ENCODE measurements at regions not wholly inside any gene's neighbourhood (a gene's known extent, or its start where the extent isn't known, plus 50 kb on each side); places are given as distances from the start of the nearest gene placed in this dataset.
A peak's percentile ranks its signal among the peaks of the same experiment; 100 is the strongest.

DNA sequence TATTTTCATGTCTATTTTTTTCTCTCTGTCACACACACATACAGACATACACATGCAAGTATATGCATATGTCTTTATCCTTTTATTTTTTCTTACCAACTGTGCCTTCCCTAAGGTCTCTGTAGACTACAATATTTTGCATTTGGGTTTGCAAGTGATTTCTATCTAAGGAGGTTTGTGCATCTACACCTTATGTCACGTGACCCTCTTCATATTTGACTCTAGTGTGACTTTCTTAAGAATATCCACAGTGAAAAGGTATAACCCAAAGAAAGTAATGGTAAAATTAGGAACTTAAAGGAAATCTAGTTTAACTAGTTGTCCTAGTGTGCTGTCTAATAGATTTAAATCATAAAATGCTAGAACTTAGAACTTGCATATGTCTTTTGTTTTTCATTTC lies 298.8 kb upstream of the LRIG3 start:
- DNase-seq = no peak

DNA sequence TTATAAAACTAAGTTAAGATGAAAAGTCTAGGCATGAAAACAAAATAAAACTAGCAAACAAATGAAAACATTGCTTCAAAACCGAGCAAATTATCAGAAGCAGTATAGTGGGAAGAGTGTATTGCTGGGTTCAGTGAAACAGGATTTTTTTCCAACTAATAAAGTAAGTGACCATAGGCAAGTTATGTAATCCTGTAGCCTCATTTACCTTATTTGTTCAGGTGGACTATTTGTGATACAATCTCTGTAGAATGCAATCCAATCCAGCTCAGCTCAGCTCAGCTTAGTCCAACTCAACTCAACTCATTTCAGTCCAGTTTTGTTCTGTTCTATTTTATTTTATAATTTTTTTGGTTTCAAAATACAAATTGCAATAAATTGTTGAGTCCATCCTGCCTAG lies 276.7 kb upstream of the LRIG3 start:
- DNase-seq = no peak

DNA sequence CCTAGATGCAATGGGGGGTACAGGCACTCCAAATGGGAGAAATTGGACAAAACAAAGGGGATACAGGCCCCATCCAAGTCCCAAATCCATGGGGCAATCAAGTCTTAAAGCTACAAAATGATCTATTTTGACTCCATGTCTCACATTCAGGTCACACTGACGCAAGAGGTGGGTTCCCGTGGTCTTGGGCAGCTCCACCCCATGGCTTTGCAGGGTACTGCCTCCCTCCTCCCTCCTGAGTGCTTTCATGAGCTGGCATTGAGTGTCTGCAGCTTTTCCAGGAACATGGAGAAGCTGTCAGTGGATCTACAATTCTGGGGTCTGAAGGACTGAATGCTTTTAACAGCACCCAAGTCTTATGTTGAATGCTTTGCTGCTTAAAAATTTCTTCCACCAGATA lies 274.5 kb upstream of the LRIG3 start:
- DNase-seq = no peak

DNA sequence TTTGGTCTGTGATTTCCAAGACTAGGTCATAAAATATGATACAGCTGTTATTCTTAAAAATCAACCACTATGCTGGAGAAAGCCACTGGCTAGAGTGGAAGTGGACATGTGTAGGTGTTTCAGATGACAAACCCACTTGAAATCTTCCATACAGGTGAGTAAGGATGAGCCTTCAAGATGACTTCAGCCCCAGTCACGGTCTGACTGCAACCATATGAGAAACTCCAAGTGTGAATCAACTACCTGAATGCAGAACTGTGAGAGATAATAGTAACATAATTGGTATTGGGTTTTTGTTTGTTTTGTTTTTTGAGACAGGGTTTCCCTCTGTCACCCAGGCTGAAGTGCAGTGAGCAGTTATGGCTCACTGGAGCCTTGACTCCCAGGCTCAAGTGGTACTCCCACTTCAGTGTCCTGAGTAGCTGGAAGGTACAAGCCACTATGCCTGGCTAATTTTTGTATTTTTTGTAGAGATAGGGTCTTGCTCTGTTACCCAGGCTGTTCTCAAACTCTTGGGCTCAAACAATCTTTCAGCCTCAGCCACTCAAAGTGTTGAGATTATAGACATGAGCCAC lies 273.3 kb upstream of the LRIG3 start:
- DNase-seq = no peak

DNA sequence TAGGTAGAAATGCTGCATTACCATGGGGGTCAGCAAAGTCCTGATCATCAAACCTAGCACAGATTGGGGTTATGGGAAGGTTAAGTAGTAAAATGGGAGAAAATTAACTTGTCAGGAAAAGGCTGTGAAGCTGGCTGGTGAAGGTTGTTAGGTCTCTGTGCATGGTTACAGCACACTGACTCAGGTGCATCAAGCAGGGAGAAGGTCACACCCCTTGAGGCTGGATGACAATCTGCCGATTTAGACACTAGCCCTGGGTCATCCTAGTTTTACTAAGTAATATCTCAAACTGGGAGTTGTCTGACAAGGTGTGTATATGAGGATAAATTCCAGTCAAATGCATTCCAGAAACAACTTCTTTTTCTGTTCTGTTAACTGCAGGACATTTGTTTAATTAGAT lies 271.1 kb upstream of the LRIG3 start:
- DNase-seq = no peak

DNA sequence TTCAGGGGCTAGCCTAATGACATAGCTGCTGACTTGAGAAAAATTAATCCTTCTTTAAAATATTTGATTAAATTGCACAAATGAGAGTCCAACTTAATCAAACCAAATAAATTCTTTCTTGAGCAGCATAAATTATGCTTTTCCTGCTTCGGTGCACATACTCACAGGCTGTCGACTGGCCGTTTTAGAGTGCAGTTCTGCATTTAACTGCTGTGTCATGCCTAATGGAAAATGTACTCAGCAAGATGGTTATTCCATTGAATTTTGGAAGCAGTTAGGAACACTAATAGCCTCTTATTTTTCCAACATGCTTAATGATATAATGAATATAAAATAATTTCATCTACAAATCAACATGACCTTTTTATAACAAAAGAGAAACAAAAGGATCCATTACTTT lies 266.1 kb upstream of the LRIG3 start:
- no peak for DNase-seq

DNA sequence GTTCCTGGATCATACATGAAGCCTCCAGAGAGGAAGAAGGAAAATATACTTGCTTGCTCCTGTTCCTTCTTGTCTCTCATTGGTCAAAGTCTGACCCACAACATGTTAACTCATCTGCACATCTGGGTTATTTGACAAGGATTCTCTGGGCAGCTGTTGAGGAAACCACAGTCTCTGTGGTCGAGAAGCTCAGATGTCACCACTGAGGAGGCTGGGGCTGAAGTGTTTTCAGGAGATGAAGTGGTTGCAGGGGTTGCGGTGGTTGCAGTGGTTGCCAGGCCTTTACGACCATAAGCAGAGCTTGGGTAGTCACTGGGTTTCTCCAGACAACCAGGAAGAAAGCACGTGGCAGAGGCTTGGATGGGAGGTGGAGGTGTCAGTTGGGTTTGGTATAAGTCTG lies 265.0 kb upstream of the LRIG3 start:
- no peak for DNase-seq

DNA sequence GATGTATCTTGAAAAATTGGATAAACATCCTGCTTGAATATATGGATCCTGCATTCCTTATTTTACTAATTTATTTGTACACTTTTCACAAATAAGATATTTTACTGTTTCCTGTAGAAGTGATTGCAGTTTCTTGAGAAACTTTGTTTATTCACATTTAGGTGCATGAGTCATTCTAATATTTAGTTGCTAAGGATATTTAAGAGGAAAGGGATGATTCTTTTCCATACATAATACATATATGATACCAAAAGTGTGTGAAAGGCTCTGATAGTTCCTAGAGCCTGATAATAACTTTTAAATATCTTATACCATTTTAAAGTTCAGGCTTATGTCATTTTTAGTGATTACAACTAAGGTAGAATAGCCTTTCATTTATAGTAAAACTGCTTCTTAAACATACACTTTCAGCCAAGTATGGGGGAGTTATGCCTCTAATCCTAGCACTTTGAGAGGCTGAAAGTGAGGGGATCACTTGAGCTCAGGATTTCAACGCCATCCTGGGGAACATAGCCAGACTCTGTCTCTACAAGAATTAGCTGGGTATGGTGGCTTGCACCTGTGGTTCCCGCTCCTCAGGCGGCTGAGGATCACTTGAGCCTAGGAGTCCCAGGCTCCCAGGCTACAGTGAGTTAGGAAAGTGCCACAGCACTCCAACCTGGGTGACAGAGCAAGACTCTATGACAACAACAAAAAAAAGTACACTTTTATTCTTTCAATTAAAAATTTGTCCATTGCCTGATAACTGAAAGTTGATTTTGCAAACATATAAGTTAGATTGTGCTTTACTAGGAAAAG lies 262.6 kb upstream of the LRIG3 start:
- DNase-seq = no peak

DNA sequence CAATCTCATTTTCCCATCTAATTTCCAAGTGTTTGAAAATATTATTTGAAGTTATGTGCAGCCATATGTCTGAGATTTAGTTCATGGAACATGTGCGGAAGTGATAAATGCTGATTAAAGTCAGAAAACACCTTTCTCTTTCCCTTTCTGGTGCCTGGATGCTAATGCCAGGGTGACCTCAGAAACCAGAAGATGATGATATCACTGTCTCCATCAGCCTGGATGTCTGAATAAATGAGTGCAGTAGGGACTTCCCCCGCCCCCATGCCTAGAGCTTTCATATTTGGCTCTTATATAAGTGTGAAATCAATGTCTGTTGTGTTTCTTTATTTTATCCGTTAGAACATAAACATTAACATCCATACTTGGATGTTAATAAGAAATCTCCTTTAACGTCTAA lies 261.9 kb upstream of the LRIG3 start:
- no peak for DNase-seq

DNA sequence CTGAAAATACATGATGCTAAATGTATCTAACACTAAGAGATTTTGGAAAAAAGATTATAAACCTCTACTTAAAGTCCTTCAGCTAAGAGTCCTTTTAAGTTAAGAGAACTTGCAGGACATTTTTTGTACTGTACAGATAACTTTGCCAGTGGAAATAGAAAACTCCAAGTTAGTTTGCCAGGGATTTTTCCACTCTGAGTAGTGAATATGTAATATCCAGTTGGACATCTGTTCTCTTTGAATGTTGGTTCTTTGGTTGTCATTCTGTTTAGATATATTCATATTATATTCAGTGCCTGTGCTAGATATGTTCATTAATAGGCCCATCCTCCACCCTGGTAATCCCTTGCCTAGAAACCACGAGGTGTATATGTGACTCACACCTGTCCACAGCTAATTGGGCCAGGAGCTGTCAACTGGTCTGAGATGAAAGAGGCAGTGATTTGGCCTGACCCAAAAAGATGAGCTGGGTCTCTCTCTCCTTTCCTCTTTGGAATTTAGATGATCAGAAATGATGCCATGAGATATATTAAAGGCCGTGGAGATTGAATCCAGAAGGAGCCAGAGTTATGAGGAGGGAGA lies 261.0 kb upstream of the LRIG3 start:
- DNase-seq = no peak

DNA sequence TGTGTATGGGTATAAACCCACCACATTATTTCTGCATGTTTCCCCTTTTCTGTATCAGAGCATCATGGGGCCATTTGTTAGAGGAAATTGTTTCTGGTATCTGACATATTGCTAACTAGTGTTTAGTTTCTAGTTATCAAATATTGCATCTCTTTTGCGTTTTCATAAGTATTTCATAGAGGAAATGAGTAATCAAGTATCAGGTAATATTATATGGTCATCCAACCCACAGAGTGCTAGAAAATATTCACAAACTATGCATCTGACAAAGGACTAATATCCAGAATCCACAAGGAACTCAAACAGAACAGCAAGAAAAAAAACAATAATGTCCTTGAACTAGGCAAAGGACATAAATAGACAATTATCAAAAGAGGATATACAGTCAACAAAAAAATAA lies 258.9 kb upstream of the LRIG3 start:
- no peak for DNase-seq

DNA sequence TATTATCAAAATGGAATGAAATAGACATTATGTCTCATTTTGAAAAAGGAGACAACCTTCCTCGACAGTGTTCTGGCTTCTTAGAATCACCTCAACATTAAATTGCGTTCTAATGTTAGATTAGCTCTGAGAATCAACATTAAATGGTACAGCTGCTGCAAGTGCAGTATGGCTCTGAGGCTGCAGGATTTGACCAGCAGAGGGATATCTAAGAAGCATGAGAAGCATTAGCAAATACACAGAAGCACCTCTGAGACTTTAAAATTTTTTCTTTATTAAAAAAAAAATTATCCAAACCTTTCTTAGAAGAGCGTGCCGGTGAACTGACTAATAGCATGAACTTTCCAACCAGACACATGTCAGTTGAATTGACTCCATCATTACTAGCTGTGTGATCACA lies 253.4 kb upstream of the LRIG3 start:
- no peak for DNase-seq

DNA sequence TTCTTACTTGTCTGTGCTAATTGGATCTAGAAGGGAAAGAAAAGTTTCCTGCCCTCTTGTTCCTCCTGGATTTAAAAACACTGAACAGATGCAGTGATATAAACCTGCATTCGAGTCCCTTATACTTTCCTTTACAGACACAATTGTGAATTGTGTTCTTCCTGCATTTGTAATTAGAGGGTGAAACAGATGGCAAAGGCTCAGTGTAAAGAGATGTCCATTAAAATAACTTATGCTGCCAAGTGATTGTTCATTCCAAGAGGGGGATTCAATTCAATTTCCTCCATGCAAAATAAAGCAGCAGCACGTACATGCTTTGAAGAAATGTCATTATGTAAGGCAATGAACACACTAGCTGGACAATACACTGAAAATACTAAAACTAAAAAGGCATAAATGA lies 248.3 kb upstream of the LRIG3 start:
- DNase-seq = no peak

DNA sequence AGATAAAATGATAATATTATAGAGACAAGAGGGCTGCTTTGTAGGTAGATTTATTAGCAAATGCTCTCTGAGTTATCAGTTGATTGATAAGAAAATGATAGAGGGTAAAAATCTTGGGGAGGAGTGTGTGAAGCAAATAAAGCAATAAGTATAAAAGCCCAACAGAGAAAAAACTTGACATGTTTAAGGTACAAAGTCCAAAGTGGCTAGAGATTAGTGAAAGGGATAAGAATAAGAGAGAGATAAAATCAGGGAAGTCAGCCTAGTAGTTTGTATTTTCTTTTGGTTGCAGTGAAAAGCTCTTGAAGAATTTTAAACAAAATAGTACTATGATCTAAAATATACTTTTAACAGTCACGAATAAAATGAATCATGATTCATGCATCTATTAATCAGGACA lies 246.2 kb upstream of the LRIG3 start:
- DNase-seq = no peak

DNA sequence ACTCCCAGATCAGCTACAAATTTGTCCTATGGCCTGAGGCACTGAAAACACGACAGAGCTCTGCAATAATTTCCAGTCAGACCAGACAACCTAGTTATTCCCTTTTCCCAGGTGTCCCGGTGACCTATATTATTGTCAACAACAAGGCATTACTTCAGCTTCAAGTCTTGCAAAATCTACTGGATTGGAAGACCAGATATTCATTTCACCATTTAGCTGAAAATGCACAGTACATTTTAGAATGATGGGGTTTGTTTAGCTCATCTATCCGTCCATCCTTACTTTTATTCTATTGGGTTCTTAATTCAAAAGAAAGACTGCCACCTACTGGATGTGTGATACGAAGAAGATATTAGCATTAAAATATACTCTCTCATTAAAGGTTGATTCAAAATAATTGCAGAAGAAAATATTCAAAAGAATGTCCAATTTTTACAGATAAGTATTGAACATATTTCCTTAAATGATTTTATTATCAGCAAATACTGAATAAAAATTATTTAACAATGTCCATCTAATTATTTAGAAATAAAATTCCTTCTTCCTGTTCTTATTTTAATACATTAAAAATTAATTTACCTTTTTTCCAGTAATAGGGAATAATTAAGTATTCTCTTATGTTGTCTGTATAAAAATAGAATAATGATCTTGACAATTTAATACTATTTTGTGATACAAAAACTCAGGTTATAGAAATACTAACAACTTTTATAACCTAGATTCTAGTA lies 244.9 kb upstream of the LRIG3 start:
- peak in 1 of 2 donors; percentile 7 for DNase-seq

DNA sequence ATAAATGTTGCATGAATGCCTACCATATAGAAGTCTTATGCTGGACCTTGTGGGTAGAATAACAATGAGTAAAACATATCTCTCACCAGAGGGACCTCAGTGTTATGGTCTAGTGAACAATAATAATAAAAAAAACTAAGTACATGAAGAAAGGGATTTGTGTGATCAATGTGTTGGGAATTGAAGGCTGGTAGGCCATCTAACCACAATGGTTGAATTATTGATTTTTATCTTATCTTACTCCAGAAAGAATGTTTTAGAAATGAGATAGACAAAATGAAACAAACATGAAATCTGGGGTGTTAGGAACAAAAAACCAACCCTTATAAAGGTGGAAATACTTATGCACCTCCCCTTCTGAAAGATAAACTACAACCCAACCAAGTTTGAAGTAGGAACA lies 243.9 kb upstream of the LRIG3 start:
- DNase-seq = no peak

DNA sequence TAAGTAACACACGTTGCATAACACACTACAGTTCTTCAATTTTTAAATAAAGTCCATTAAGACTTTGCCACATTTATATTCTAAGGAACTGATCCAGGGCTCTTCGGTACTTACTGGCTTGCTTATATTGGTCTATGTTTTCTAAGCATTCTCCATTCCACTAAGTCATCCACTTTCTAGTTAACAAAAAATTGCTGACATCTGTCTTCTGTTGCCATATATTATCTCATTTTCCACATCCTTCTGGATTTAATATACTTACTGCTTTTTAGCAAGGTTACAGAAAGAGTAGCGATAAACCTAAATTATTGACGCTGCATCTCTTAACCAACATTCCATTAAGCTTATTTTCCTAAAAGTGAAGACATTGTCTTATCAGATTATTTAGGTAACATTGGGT lies 238.4 kb upstream of the LRIG3 start:
- DNase-seq = no peak

DNA sequence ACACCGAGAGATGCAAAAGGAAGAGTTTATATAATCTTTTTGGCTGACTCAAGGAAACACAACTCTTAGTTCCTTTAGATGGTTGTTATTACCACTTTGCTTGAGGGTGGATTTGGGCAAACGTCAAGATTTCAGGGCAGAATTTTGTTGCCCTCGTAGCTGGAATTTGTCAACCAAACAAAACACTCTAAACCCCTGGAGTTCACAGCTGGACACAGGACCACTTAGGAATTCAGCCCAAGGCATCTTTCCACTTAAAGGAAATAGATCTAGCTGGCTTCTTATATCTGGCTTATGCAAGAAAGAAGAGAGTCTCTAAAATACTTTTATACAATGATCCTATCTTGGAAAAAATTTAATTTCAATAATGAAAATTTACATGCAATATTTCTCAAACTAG lies 237.8 kb upstream of the LRIG3 start:
- DNase-seq = no peak

DNA sequence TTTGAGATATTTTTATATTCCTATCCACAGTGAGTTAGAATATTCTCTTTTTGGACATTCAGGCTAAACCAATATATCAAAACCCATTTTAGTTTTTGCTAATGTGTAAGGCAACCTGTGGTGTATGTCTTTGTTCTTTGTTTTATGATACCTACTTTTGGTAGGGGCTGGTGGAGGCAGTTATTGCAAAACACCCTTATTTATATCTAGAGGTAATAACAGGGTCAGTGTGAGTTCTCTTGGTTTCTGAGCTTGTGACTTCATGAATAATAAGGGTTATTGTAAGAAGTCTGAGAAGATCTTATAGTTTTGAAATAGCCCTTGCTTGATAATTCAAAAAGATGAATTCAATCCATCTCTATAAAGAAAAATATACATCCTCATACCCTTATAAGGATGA lies 235.1 kb upstream of the LRIG3 start:
- no peak for DNase-seq

DNA sequence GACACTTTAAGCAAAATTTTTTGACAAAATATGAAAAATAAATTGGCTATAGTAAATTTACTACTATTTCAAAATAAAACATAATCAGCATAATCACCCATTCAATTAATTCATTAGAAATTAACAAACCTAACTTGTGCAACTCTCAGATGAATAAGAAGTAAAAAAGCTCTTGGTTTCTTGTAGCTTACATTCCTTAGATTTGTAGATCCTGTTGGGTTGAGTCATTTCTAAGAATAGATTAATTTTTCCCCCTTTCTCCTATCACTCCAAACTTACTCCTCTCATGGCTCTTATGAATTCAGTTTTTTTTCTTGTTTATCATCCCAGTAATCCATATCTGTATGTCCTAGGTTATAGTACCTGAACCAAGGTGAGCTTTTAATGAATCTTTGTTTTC lies 230.9 kb upstream of the LRIG3 start:
- DNase-seq = no peak

DNA sequence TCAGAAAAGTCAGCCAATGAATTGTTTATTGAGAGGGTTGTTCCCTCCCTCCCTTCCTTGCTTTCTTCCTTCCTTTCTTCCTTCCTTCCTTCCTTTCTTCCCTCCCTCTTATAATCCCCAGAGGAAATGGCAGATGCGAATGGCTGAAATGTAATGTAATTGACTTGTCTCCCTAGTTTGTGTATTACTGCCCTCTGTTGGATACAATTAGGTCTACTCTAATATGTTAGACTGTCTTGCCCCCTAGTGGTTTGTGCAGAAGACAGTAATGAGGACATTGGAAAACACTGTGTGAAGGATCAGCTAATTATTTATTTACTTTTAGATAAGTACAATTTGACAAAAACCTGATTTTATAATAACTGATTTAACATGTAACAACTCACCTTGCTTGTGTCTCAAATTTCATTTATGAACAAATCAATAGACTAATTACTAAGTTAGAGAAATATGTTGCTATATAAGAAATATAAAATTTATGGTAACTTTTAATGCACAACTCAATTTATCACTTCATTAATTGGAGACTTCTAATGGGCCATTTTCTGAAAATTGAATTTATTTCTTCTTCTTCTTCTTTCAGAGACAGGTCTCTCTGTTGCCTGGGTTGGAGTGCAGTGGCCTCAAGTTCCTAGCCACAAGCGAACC lies 229.8 kb upstream of the LRIG3 start:
- DNase-seq = peak; percentile 41 to 71

DNA sequence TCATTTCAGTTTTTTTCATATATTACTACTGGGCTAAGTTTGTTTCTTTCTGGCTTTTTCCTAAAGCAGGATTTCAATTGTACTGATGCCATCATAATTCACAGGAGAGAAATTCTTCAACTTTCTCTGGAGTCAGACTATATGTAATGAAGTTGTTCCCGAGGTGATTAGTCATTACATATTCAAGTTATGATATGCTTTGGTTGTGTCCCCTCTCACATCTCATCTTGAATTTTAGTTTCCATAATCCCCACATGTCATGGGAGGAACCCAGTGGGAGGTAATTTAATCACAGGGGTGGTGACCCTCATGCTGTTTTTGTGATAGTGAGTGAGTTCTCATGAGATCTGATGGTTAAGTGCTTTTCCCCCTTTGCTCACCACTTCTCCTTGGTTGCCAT lies 227.5 kb upstream of the LRIG3 start:
- no peak for DNase-seq

DNA sequence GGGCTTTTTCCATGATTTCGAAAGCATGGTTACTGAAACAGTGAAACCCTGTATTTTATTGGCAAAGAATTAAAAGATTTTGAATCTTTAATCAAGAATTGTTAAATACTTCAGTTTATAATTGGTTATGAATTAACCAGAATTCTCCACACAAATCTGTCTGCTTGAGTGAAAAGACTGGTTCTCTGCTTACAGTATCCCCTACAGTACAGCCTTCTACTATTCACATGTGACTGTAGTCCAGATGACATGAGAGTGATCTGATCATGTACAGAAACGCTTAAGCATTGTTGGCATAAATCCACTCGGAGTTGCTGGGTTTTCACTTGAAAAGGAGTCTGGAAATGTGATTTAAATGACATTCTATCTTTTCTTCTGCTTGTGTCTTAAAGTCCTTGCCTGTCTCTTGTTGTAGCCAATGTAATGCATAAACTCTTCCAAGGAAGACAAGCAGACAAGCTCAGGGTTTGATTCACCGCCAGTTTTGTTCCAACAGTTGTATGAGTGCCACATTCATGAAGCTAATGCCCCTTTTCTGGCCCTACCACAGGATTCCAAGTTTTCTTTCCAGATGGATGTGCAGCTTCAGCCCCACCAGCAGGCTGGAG lies 222.0 kb upstream of the LRIG3 start:
- no peak for DNase-seq

Data from inflammatory macrophage (primary cell).